ENCODE measurements at regions not wholly inside any gene's neighbourhood (a gene's known extent, or its start where the extent isn't known, plus 50 kb on each side); places are given as distances from the start of the nearest gene placed in this dataset.

- TF ChIP-seq, protein P1, sequence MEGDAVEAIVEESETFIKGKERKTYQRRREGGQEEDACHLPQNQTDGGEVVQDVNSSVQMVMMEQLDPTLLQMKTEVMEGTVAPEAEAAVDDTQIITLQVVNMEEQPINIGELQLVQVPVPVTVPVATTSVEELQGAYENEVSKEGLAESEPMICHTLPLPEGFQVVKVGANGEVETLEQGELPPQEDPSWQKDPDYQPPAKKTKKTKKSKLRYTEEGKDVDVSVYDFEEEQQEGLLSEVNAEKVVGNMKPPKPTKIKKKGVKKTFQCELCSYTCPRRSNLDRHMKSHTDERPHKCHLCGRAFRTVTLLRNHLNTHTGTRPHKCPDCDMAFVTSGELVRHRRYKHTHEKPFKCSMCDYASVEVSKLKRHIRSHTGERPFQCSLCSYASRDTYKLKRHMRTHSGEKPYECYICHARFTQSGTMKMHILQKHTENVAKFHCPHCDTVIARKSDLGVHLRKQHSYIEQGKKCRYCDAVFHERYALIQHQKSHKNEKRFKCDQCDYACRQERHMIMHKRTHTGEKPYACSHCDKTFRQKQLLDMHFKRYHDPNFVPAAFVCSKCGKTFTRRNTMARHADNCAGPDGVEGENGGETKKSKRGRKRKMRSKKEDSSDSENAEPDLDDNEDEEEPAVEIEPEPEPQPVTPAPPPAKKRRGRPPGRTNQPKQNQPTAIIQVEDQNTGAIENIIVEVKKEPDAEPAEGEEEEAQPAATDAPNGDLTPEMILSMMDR (IDR thresholded peaks at IDR 0.05), result no peak
- TF ChIP-seq SIN3A (IDR thresholded peaks at IDR 0.05; ENCODE audit: borderline replicate concordance, insufficient read depth, low read depth, low read length) (no peak), POLR2AphosphoS5 (IDR thresholded peaks at IDR 0.05; ENCODE audit: low read depth, low read length) (no peak)
- TF ChIP-seq, protein P2, sequence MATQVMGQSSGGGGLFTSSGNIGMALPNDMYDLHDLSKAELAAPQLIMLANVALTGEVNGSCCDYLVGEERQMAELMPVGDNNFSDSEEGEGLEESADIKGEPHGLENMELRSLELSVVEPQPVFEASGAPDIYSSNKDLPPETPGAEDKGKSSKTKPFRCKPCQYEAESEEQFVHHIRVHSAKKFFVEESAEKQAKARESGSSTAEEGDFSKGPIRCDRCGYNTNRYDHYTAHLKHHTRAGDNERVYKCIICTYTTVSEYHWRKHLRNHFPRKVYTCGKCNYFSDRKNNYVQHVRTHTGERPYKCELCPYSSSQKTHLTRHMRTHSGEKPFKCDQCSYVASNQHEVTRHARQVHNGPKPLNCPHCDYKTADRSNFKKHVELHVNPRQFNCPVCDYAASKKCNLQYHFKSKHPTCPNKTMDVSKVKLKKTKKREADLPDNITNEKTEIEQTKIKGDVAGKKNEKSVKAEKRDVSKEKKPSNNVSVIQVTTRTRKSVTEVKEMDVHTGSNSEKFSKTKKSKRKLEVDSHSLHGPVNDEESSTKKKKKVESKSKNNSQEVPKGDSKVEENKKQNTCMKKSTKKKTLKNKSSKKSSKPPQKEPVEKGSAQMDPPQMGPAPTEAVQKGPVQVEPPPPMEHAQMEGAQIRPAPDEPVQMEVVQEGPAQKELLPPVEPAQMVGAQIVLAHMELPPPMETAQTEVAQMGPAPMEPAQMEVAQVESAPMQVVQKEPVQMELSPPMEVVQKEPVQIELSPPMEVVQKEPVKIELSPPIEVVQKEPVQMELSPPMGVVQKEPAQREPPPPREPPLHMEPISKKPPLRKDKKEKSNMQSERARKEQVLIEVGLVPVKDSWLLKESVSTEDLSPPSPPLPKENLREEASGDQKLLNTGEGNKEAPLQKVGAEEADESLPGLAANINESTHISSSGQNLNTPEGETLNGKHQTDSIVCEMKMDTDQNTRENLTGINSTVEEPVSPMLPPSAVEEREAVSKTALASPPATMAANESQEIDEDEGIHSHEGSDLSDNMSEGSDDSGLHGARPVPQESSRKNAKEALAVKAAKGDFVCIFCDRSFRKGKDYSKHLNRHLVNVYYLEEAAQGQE (IDR thresholded peaks at IDR 0.05; ENCODE audit: insufficient read depth in 1 of 2, low read depth in 2 of 2, low read length in 1 of 2), result no peak
These were observed 62.4 kb downstream of the PTCHD4 start for GRCh38 chr6:48048451-48049146.
